HL-60 (cell line): ENCODE measurements at regions not wholly inside any gene's neighbourhood (a gene's known extent, or its start where the extent isn't known, plus 50 kb on each side); places are given as distances from the start of the nearest gene placed in this dataset.

Source experiments
- POLR2AphosphoS5 ChIP-seq: IDR thresholded peaks from 2 replicates; pipeline ENCODE4 v1.6.1; 2012; ENCODE audit warnings: low read depth
- REST ChIP-seq: IDR thresholded peaks from 2 replicates; pipeline ENCODE4 v1.6.1; 2012; ENCODE audit warnings: low read depth; ENCODE audit not compliant: insufficient replicate concordance
- TF ChIP-seq, protein P1 (sequence below): IDR thresholded peaks from one replicate; pipeline ENCODE4 v1.5.1; 2011; ENCODE audit warnings: low read length, control low read depth, inconsistent platforms; ENCODE audit not compliant: insufficient read depth

GRCh38 chr3:16060358-16060852 is 114.1 kb upstream of the GALNT15 start:
- no peak for TF ChIP-seq POLR2AphosphoS5
- TF ChIP-seq, protein P1, sequence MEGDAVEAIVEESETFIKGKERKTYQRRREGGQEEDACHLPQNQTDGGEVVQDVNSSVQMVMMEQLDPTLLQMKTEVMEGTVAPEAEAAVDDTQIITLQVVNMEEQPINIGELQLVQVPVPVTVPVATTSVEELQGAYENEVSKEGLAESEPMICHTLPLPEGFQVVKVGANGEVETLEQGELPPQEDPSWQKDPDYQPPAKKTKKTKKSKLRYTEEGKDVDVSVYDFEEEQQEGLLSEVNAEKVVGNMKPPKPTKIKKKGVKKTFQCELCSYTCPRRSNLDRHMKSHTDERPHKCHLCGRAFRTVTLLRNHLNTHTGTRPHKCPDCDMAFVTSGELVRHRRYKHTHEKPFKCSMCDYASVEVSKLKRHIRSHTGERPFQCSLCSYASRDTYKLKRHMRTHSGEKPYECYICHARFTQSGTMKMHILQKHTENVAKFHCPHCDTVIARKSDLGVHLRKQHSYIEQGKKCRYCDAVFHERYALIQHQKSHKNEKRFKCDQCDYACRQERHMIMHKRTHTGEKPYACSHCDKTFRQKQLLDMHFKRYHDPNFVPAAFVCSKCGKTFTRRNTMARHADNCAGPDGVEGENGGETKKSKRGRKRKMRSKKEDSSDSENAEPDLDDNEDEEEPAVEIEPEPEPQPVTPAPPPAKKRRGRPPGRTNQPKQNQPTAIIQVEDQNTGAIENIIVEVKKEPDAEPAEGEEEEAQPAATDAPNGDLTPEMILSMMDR: no peak
- no peak for TF ChIP-seq REST
